A549 (cell line): ENCODE measurements at regions not wholly inside any gene's neighbourhood (a gene's known extent, or its start where the extent isn't known, plus 50 kb on each side); places are given as distances from the start of the nearest gene placed in this dataset.

ENCODE experiments used
- CHD2 ChIP-seq: fragments of 150-350 bp; IDR thresholded peaks from 2 replicates; pipeline ENCODE4 v1.6.1; 2014; ENCODE audit warnings: low read length; ENCODE audit not compliant: partially characterized antibody
- CTCF ChIP-seq: fragments of >200 bp; sonication (Bioruptor Twin); formaldehyde crosslinking; IDR thresholded peaks from 3 replicates; pipeline ENCODE4 v1.5.1; 2016
- ELK1 ChIP-seq: fragments of 150-350 bp; IDR thresholded peaks from 2 replicates; pipeline ENCODE4 v1.6.1; 2014; ENCODE audit warnings: low read depth, mild to moderate bottlenecking, low read length
- EP300 ChIP-seq, 2 experiments: fragments of >200 bp; sonication (Bioruptor Twin); formaldehyde crosslinking; IDR thresholded peaks; 2 replicates in 1 of 2; 3 replicates in 1 of 2; pipeline ENCODE4 v1.6.1; 2016 to 2017
- HDAC2 ChIP-seq: fragments of 200-600 bp; sonication (generic); IDR thresholded peaks from 2 replicates; pipeline ENCODE4 v1.6.1; 2016
- JUN ChIP-seq, 2 experiments: fragments of >200 bp; sonication (Bioruptor Twin); formaldehyde crosslinking; IDR thresholded peaks; 2 replicates in 1 of 2; 3 replicates in 1 of 2; pipeline ENCODE4 v1.6.1; 2016 to 2017
- KDM1A ChIP-seq: fragments of 200-600 bp; sonication (generic); IDR thresholded peaks from 2 replicates; pipeline ENCODE4 v1.6.1; 2016; ENCODE audit warnings: low read depth, mild to moderate bottlenecking
- MAFK ChIP-seq: fragments of 450-650 bp; IDR thresholded peaks from 2 replicates; pipeline ENCODE4 v1.6.1; 2014; ENCODE audit not compliant: partially characterized antibody
- MAZ ChIP-seq: fragments of 150-350 bp; IDR thresholded peaks from 2 replicates; pipeline ENCODE4 v1.6.1; 2014; ENCODE audit warnings: antibody characterized with exemption, low read depth, low read length, borderline replicate concordance
- POLR2A ChIP-seq: IDR thresholded peaks from 2 replicates; pipeline ENCODE4 v1.6.1; 2012; ENCODE audit warnings: mild to moderate bottlenecking, low read length
- RAD21 ChIP-seq, 2 experiments: fragments of >200 bp in 1 of 2; sonication (Bioruptor Twin) in 1 of 2; formaldehyde crosslinking in 1 of 2; IDR thresholded peaks in 1 of 2; conservative IDR thresholded peaks in 1 of 2; 2 replicates in 1 of 2; 3 replicates in 1 of 2; pipeline ENCODE4 v1.6.1; 2012 to 2018; ENCODE audit warnings: inconsistent platforms in 1 of 2
- RFX5 ChIP-seq: fragments of 450-650 bp; IDR thresholded peaks from 2 replicates; pipeline ENCODE4 v1.7.1; 2014; ENCODE audit warnings: antibody characterized with exemption, mild to moderate bottlenecking, moderate library complexity
- SMC3 ChIP-seq: fragments of >200 bp; sonication (Bioruptor Twin); formaldehyde crosslinking; IDR thresholded peaks from 3 replicates; pipeline ENCODE4 v1.6.1; 2018; ENCODE audit warnings: inconsistent platforms

DNA sequence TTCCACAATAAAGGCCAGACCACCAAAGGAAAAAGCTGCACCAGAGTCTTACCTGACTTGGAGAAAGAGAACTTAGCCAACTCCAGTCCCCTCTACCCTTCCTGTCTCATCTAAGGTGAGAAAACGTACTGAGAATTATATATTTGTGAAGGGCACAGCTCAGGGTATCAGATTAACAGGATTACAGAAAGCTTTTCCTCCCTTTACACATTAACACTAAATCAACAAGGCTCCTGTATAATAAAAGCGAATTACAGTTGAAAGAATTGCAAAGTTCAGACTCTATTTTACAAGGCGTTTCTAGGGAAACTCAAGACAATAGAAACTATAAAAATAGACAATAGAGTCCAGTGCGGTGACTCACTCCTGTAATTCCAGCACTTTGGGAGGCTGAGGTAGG lies 82.7 kb upstream of the RPL10L start:
- TF ChIP-seq CTCF (no peak), EP300 (IDR thresholded peaks at IDR 0.05) (no peak), CHD2 (no peak), POLR2A (no peak), ELK1 (no peak), RAD21 (conservative IDR thresholded peaks at IDR 0.05 in 1 of 2, IDR thresholded peaks at IDR 0.05 in 1 of 2) (no peak), RFX5 (no peak), KDM1A (no peak), SMC3 (no peak), JUN (IDR thresholded peaks at IDR 0.05) (no peak), HDAC2 (no peak), MAFK (no peak), MAZ (no peak)
